ENCODE measurements at regions not wholly inside any gene's neighbourhood (a gene's known extent, or its start where the extent isn't known, plus 50 kb on each side); places are given as distances from the start of the nearest gene placed in this dataset.

DNA sequence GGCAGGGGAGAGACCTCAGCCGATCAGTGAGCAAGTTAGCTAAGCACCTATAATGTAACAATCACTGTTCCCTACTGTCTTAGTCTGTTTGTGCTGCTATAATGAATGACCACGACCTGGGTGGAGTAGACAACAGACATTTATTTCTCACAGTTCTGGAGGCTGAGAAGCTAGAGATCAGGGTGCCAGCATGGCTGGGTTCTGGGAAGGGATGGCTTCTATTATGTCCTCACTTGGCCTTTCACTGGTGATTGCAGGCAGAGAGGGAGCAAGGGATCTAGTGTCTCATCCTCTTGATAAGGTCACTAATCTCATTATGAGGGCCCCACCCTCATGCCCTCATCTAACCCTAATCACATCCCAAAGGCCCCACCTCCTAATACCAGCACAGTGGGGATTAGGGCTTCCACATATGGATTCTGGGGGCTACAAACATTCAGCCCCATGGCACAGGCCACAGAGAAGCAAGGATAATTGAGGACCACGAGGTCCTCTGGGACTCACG, 162.5 kb downstream of the CD83 start:
- TF ChIP-seq, protein P1, sequence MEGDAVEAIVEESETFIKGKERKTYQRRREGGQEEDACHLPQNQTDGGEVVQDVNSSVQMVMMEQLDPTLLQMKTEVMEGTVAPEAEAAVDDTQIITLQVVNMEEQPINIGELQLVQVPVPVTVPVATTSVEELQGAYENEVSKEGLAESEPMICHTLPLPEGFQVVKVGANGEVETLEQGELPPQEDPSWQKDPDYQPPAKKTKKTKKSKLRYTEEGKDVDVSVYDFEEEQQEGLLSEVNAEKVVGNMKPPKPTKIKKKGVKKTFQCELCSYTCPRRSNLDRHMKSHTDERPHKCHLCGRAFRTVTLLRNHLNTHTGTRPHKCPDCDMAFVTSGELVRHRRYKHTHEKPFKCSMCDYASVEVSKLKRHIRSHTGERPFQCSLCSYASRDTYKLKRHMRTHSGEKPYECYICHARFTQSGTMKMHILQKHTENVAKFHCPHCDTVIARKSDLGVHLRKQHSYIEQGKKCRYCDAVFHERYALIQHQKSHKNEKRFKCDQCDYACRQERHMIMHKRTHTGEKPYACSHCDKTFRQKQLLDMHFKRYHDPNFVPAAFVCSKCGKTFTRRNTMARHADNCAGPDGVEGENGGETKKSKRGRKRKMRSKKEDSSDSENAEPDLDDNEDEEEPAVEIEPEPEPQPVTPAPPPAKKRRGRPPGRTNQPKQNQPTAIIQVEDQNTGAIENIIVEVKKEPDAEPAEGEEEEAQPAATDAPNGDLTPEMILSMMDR (IDR thresholded peaks at IDR 0.05; ENCODE audit: poor library complexity): no peak
- TF ChIP-seq EZH2phosphoT487 (IDR thresholded peaks at IDR 0.05; ENCODE audit: low read depth, severe bottlenecking, unreplicated experiment): no peak
